SHP77 treated with DMSO at 0.1 percent for 48 hours (cell line): ENCODE measurements at regions not wholly inside any gene's neighbourhood (a gene's known extent, or its start where the extent isn't known, plus 50 kb on each side); places are given as distances from the start of the nearest gene placed in this dataset.

Source experiments
- DNase-seq: peaks from one replicate; lab custom pipeline; 2025; lab: John Stamatoyannopoulos, UW

- DNase-seq, result no peak
These were observed 391.9 kb upstream of the IRX2 start for GRCh38 chr5:3143382-3143781.

- DNase-seq, result no peak
These were observed 391.0 kb upstream of the IRX2 start for GRCh38 chr5:3142261-3143027.

- no peak for DNase-seq
These were observed 388.6 kb upstream of the IRX2 start for GRCh38 chr5:3140117-3140516.

GRCh38 chr5:3139499-3139931 lies 388.0 kb upstream of the IRX2 start:
- DNase-seq, result no peak

DNA sequence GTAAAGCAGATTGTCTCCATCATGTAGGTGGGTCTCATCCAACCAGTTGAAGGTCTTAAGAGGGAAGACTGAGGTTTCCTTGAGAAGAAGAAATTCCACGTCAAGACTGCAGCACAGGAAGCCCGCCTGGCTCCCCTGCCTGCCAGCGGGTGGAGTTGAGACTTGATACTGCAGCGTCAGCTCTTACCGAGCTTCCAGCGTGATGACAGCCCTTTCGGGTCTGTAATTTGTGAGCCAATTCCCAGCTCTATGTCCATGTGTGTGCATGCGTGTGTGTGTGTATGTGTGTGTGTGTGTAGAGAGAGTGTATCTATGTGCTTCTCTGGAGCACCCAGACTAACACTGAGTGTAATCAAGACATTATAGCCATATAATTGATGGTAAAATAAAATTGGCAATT lies 379.7 kb upstream of the IRX2 start:
- no peak for DNase-seq

DNA sequence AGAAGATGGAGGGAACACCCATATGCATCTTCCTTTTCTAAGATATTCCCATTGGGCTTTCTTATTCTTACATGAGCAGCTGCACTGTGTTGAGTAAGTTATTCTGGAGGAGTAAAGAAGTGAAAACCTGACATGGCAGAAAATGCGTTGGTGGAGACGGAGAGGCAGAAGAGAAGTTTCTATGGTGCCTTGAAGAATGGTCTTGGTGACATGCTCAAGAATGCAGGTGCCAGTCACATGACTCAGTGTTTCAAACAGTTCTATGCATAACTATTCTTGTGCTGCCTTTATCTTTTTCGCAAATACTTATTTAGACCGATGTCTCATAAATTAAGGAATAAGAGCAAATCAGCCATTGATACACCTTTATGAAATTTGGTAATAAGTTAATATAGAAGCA lies 377.8 kb upstream of the IRX2 start:
- DNase-seq, result no peak

DNA sequence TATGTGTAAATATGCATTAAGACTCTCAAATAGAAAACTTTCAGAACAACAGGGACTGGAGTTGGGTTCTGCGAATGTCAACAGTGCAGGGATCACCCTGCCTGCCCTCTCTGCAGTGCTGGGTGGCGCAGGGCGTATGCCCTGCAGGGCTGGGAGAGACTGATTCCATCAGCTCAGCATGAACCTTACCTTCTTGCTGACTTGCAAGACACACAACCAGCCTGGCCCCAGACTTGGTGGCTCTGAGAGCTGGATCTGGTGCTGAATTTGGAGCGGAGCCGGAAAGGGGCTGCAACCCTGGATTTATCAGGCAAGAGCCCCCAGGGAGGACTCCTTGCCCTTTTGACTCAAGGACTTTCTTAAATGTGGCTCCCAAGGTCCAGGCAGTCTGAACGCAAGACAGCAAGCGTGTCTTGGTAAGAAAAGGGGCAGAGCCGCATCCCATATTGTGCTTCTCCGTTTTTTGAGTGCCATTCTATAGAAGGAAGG lies 376.0 kb upstream of the IRX2 start:
- no peak for DNase-seq

- no peak for DNase-seq
These were observed 375.2 kb upstream of the IRX2 start for GRCh38 chr5:3126639-3127038.

GRCh38 chr5:3124410-3124809 lies 372.9 kb upstream of the IRX2 start:
- no peak for DNase-seq

DNA sequence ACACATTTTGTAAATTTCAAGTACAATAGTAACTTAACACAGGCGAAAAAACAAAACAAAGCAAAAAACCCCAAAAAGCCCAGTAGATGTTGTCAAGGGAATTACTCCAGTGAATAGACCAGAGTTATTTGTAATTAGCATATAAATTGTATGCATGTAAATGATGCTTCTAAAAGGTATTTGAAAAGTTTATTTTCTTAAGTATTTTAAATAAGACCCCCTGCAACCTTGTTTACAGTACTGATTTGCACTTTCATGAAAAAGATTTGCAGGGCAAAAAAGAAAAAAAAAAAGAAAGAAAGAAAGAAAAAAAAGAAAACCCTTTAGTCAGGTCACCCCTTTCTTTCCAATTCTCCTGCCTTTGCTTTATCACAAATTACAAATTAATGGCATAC lies 372.3 kb upstream of the IRX2 start:
- no peak for DNase-seq

DNA sequence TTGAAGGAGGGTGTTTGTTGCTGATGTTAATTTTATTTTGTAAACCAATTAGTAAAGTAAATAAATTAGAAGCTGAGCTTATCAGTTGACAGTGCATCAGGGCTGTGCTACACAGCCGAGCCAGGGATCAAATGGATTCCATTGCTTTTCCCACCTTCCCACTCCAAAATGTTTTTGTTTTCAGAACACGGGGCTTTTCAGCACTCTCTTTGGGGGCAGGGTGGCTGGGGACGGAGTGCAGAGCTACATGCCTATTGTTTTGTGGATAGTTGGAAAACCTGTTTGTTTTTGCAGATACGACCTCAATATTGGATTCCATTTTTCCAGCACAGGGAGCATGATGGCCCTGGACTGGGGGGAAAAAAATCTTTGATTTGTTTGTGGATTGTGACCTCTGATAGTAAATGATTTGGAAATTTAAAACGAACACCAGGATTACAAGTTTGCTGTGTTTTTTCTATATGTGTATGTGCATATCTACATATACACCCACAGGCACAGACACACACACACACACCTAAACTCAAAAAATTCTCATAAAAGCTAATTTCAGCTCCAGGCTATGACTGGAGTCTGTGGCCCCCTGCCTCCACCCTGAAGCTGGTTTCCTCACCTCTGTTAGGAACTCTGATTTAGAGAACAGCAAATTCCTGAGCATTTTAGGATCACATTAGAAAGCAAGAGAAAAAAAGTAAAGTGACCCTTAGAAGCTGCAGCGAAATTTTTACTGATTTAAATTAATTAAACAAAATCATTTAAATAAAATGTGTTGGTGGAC lies 371.7 kb upstream of the IRX2 start:
- no peak for DNase-seq

- no peak for DNase-seq
These were observed 370.7 kb upstream of the IRX2 start for GRCh38 chr5:3122216-3122615.

GRCh38 chr5:3121813-3122212 lies 370.3 kb upstream of the IRX2 start:
- no peak for DNase-seq

DNA sequence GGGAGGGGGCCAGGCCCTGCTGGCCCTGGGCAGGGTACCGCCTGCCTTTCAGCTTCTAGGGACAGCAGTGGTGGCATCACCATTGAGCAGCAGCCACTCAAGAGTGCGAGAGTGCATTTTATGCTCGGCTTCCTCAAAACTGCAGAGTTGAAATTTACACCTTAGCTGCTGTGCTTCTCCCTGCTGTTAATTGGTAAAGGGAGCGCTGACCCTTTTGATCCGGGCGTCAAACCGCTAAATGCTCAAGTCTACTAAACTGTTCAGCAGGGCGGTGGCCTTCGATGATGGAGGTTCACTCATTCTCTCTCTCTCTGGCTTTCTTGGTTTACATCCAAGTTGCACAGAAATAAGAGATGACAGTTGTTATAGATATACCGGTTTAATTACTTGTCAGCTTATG lies 368.6 kb upstream of the IRX2 start:
- no peak for DNase-seq

DNA sequence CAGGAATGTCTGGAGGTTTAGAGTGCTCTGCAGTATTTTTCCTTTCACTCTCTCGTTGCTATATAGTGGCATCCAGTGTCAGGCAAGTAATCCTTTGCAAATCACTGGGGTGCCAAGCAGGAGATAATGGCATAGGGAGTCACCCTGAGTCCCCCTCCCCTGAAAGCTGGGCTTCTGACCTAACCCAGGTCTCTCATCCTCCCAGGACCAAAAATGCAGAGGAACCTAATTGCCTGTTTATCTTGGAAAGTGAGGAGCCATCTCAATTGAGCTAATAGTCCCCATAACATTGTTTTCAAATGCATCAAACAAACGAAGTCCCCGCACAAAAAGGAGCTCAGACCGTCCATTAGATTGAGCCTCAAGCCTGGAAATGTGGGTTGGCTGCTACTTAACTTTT lies 368.0 kb upstream of the IRX2 start:
- DNase-seq, result no peak

GRCh38 chr5:3118340-3118739 lies 366.9 kb upstream of the IRX2 start:
- DNase-seq, result no peak

DNA sequence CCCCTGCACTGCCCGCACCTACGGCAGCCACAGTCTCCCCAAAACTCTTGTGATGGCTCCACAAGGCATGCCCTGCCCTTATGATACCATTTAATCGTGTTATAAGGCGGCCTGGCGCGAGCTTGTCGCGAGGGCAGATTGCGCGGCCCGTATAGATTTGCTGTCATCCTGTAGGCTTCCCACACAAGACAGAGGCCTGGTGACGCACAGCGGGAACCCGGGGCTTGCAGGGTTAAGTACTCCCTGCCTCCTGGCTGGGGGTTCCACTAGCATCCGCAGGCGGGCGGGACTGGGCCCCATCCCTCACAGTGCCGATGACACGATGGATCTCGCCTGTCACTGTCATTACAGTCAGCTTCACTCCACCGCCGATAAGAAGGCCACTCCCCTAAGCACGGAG lies 364.9 kb upstream of the IRX2 start:
- DNase-seq, result no peak

GRCh38 chr5:3114467-3114866 lies 363.0 kb upstream of the IRX2 start:
- no peak for DNase-seq

- no peak for DNase-seq
These were observed 358.9 kb upstream of the IRX2 start for GRCh38 chr5:3110371-3110770.

DNA sequence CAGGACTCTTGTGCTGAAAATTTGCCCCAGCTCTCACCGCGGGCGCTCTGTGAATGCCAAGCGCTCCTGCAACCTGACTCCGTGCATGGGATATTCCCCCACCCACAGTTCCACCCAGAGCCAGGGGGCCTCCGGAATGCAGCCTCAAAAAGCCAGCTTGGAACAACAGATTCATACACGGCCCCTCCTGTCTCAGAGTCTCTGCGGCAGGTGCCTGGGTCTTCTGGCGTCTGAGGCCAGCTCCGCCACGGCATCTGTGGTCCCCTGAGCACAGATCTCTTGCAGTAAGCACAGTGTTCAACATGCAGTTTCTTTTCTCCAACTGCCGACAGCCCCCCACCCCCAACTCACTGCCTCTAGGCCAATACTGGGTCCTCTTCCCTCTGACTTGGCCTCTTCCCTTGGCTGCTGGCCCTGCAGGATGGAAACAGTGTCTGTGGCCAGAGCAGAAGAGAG lies 355.7 kb upstream of the IRX2 start:
- no peak for DNase-seq

DNA sequence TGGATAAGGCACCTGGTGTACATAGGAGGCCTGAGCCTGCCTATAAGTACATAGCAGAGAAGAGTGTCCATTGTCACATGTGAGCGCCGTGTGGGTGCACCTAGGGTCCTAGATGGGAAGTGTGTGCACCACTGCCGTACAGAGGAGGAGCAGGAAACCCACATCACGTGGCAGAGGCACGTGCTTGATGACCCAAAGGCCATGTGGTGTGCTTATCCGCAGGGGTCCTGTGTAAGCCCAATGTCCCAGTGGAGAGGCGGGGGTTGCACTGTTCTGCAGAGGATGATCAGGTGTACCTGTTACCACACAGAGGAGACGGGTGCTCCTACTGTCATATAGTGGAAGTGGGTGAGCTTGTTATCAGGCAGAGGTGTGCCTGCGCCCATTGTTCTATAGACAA lies 354.1 kb upstream of the IRX2 start:
- DNase-seq, result no peak

GRCh38 chr5:3105172-3105571 lies 353.7 kb upstream of the IRX2 start:
- DNase-seq, result no peak

DNA sequence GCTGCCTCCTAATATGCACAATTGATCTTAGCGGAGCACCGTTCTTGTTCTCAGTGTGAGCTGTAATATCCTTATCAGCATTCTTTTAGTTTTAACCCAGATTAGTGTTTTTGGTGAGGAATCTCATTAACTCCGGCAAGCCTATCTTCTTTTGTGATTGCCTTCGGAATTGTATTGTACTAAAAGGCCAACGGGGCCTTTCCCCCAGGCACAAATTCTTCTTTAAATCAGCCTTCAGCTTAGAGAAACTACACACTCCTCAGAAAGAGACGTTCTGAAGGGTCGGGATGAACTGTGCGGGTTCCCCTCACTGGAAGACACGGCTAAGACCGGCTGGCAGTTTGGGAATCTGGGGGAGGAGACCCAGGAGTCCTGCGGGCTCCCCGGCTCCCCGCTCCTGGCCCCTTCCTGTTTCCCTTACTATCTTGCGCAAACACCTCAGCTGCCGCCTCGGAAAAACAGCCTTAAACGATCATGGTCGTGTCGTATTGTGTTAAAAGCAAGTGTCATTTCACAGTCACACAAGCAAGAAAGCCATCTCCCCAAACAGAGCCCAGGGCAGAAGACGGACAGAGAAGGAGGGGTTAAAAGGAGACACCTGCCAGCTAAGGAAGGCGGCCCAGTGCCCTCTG lies 353.1 kb upstream of the IRX2 start:
- no peak for DNase-seq
